HG02571 (cell line): ENCODE measurements at regions not wholly inside any gene's neighbourhood (a gene's known extent, or its start where the extent isn't known, plus 50 kb on each side); places are given as distances from the start of the nearest gene placed in this dataset.
A peak's percentile ranks its signal among the peaks of the same experiment; 100 is the strongest.

Experiments
- ATAC-seq: cut with Tn5 transposase; IDR thresholded peaks from one replicate; pipeline ENCODE4 v1.9.1; 2021; ENCODE audit warnings: mild to moderate bottlenecking, moderate library complexity; ENCODE audit not compliant: unreplicated experiment

DNA sequence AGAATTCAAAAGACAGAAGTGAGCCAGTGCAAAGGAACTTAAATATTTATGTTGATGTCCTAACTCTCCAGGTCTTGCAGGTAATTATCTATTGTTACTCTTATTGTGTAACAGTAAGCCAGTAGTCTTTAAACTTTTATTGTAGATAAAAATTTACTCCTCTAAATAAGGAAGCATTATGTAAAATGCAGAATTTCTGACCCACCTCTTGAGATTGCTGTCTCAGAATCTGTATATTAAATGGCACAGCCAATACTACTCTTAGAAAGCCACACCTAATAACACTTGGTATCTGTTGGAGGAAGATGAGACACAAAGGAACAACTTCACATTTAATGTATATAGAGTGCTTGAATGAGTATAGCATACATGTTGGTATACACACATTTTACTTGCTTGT lies 613.5 kb upstream of the ZNF804A start:
- ATAC-seq: no peak

DNA sequence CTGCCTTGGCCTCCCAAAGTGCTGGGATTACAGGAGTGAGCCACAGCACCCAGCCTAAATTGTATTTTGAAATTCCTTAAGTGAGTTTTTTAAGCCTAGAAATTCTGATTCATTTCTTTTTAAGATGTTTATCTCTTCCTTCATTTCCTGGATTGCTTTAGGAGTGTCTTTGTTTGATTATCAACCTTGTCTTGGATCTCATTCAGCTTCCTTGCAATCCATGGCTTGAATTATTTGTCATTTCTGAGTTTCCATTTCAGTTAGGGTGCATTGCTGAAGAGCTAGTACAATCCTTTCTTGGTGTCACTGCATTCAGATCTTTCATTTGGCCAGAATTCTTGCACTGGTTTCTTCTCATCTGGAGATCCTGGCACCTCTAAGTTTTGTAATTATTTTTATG lies 606.4 kb upstream of the ZNF804A start:
- no peak for ATAC-seq

DNA sequence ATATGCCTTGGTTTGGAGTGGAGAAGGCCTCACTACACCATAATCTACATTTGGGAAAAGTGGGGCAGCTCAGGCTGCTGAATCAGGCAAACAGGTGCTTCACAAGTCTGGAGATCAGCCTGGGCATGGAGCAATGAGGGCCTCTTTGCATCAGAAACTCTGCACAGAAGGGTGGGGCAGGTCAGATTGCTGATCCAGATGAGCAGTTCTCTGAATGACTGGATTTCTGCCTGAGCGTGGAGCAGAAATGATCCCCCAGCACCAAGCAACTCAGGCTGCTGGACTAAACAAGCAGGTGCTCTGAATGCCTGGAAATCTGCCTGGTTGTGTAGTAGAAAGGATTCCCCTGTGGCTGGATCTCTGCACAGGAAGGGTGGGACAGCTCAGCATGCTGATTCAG lies 605.3 kb upstream of the ZNF804A start:
- ATAC-seq: peak; percentile 48

DNA sequence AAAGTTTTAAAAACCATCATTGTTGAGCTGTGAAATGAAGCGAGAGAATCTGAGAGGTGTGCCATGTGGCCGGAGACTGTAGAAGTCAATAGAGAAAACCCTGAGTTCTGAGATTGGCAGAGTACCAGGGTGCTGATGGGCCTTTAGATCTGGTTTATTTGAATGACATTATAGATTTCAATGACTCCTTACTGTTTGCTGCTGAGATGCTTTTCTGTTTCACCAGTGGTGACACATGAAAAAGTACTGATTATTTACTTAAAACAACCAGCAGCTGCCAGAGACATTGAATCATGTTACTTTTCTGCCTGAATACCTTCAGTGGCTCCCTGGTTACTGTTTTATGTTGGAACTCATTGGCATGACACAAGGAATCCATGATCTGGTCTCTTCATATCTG lies 602.7 kb upstream of the ZNF804A start:
- no peak for ATAC-seq

DNA sequence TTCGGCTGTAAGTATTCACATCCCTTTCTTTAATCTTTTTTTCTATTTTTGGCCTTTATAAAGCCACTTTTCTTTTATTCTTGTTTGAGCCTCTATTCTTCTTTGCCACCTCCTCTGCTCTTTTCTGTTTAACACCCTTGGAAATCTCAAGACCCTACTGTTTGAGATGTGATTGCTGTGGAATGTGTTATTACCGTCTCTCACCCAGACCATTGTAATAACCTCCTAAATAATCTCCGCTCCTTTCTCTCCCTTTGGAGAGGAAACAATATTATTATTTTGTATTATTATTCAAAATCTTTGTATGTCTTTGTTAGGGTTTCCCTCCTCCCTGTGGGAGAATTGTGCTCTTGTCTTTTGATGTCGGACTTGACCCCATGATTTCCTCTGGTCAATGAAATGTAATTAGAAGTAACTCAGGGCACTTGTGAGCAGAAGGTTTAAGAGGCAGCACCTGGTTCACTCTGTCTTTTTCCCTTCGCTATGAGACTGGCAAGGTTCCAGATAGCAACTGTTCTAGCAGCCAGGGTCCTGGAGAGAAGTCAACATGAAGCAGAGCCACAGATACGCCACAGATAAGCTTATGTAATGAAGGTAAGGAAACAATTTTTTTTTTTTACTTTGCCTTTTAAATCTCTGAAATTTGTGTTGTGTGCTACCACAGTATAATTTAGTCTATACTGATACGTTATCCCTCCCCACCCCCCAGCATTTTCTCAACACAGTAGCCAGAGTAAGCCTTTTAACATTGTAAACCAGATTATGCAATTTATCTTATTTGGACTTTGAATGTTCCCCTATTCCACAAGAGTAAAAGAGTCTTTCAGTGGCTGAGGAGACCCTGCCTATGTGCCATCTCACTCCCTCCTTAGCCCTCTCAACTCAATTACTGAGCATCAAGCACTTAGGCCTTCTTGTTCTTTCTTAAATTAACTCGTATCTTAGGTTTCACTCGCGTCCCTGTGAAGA lies 601.2 kb upstream of the ZNF804A start:
- ATAC-seq: no peak

DNA sequence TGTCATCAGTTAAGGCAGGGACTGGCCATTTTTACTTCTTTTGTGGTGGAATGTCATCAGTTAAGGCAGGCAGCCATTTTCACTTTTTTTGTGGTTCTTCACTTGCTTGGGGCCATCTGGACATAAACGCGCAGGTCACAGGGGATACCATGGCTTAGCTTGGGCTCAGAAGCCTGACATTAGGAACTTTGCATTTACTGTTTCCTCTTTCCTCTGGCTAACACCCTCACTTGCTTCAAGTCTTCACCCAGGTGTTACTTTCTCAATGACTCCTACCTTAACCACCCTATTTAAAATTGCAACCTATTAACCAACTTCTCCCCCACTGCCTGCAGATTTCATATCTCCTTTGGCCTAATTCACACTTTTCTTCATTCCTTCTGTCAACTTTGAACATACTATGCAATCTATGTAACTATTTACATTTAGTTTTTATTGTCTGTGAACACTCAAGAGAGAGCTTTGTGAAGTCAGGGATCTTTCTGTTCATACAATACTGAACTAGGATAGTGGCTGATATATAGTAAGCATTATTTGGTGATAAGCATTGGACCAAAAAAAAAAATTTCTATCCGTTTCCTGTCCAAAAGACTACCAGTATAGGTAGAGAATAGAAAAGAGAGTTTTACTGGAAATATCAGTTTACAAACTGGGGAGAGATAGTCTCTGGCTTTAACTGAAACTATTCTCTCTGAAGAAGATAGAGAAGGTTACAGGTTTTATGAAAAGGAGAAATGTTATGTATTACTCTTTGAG lies 600.1 kb upstream of the ZNF804A start:
- peak; percentile 97 for ATAC-seq

DNA sequence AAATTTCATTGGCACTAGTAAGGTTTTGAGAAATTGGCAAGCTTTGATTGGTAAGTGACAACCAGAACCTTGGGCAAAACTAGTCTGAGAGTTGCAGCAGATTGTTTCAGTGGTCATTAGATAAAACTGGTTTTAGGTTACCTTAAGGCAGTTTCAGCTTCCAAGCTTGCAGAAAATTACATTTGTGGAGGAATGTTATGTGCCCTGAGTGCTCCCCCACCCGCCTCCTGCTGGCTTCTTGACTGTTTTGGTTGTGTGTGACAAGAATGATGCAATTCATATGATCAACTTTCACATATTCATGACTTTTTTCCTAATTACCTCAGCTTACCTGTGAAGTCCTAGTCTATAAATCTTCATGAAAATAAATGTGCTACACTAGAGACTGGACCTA lies 599.5 kb upstream of the ZNF804A start:
- peak; percentile 11 for ATAC-seq

DNA sequence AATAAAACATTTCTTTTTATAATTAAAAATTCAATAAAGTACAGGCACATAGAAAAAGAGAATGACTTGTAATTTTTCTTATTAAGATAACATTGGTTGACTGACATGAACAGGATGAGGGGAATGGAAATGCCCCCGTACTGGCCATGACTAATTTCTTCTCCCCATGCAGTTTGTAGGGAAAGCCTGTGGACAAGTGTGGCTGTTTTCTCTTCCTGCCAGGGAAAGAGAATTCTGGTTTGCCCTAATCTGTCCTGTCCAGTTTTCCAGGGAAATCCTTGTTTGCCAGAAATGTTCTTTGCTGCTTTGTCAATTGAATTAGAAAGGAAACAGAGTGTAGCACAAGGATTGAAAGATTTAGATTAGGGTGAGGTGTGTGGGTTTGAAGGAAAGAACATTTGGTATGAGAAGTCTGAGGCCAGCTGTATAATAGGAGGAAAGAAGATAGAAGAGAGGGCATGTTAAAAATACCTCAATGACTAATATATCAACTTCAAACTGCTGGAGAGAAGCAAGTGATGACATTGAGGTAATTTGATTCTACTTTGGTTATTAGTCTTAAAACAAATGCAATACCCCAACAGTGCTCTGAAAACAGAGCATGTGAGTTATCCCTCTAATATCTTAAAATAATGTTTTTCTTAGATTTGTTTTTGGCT lies 593.9 kb upstream of the ZNF804A start:
- peak; percentile 87 for ATAC-seq

DNA sequence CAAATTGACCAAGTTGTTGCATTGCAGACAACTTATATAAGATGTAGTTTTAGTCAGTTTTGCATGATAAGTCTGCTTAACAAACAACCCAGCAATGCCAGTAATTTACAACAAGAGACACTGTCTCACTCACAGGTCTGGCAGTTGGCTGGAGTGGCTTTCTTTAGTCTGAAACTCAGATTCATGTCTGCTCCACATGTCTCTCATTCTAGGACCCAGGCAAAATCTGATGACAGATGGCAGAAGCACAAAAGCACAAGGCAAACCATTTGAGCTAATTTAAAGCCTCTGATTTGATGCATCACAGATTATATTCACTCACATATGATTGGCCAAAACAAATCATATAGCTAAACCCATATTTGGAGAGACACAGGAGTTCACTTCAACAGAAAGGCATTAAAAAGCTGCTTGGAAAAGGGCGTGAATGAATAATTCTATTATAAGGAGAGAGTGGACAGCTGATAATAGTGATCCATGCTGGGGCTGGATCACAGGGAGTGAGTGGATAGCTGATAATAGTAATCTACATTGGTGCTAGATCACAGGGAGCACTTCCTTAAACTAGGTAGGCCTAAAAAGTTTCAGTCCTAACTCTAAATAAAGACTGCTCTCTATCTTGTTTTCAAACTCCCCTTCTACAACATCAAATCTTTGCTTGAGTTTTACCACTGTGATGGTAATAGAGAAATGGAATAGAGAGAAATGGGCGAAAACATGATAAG lies 593.2 kb upstream of the ZNF804A start:
- peak; percentile 34 for ATAC-seq

DNA sequence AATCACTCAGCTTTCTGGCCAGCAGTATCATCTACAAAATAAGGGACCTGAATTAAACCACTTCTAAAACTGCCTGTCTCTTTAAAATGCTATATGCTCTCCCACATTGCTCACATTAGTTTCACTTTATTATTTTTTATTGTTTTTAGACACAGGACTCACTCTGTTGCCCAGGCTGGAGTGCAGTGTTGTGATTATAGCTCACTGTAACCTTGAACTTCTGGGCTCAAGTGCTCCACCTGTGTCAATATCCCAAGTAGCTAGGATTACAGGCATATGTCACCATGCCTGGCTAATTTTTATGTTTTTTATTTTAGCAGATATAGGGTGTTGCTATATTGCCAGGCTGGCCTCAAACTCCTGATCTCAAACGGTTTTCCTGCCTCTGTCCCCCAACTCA lies 591.3 kb upstream of the ZNF804A start:
- ATAC-seq: no peak

DNA sequence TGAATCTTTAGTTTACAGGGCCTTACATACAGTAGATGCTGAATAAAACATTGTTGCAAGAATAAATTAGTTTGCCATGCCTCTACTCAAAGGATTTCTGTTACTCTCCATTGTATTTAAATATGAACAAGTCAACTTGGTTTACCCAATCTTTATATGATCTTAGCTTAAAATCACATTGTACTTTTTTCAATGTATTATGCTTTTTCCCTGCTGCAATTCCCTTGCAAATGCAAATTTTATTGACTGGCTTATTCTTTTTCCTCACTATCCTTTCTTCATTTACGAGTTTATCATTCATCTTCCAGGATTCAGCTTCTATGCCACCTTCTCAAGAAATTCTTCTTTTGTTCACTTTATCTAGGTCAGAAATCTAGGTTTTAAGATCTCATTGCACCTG lies 571.4 kb upstream of the ZNF804A start:
- no peak for ATAC-seq

DNA sequence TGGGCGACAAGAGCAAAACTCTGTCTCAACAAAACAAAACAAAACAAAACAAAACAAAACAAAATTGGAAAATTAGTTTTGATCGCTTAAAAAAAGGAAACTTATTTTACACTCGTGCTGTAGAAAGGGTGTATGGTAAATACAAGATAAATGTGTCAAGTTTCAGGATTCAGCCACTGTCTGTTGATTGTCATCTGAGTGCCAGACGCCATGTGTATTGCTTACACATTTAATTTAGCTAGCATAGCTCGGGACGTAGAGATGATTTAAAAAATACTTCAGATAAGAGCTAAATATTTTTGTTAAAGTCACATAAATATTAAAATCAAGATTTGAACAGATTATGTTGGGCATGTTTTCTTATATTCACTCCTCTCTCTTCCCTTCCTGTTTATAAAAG lies 568.1 kb upstream of the ZNF804A start:
- no peak for ATAC-seq

DNA sequence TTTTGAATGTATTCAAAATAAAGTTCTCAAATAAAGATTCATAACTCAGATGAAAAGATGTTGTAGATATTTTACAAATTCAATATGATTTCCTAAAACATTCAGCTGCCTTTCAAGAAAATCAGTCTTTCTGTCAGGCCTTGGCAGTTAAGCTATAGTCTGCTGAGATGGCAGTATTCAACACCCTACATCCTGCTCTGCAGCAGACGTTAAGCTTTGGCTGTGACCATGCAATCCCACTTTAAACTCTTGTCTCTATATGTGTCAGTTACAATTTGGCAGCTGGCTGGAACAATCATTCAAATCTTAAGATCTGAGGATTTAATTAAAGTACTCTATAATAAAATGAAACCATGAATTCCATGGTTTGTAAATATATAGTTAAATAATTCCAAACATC lies 567.3 kb upstream of the ZNF804A start:
- no peak for ATAC-seq

DNA sequence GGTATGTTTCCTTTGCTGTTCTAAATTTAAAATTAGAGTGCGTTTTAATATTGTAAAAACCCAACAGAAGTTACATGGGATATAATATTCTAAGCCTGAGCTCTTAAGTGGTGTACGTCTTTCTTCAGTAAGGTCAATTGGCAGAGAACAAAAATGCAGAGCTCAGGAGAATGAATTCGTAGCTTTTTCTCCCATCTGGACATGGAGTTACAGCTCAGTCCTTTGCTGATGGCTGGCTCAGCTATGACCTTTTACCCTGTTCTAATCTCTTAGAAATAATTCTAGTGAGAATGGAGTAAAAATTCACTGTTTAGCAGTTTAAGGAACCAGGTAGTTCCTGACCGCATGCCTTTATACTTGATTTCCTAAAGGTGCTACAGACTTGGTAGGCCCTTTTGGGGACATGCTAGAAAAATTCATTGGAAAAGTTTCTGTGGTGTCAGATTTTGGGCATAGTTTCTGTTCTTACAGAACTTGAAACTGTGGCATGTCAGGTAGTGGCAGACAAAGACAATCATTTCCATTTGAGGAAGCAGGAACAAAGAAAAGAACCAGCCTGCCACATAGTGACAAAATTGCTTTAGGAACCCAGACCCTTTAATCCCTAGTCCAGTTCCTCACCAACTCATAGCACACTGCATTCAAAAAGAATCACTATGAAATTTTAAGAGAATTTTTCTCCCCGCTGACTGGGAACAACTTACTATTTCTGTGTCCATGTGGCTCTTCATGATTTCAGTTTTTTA lies 566.8 kb upstream of the ZNF804A start:
- no peak for ATAC-seq

DNA sequence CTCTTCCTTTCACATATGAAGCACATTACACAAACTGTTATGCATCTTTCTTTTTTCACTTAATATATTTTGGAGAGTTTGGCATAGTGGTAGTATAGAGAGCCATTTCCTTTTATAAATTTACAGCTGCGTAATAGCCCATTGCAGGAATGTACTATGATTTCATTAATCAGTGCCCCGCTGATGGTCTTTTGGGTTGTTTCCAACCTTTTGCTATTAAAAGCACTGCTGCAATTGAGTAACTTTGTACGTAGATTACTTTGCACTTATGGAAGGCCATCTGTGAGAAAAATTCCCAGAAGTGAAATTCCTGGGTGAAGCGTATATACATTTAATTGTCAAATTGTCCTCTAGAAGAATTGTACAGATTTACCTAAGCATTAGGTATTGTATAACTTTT lies 565.3 kb upstream of the ZNF804A start:
- no peak for ATAC-seq

DNA sequence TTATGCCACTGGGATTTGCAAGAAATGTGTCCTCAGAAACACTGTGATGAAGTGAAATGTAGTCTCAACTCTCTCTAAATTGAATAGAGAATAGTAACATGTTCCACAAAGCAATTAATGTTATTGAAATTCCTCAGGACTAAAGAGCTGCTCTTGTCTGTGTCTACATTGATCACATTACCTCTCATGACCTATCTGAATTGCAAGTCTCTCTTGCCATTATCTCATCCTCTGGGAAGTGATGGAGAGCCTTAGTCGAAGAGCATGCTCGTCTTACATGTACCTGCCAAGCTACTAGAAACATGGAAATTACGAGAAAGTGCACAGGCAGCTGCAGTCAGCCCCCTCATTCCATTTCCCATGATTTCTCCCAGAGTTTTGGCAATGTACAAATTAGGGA lies 561.1 kb upstream of the ZNF804A start:
- no peak for ATAC-seq

DNA sequence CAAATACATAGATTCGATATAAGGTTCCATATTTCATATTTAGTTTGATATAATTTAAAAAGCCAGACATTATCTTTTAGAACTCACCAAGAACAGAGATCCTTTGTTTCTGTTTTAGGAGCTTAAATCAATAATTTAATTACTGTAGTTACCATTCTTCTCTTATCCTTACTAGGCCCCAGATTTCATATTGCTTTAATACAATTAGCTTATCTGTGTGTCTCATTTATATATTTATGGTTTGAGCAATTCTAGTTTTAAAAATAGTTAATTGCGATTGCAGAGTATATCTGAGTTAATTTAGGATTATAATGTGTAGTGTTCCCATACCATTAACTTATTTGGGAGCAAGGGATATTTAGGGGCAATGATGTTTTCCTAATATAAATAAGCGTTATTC lies 558.8 kb upstream of the ZNF804A start:
- no peak for ATAC-seq

DNA sequence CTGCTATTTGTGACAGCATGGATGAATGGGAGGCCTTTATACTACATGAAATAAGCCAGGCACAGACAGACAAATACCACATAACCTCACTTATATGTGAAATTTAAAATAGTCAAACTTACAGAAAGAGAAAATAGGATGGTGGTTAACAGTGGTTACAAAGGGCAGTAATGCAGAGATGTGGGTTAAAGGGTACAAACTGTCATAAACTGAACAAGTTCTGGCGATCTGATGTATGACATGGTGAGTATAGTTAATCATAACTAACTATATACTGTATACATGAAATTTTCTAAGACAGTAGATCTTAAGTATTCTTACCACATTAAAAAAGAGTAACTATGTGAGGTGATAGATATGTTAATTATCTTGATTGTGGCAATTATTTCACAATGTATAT lies 558.1 kb upstream of the ZNF804A start:
- no peak for ATAC-seq

DNA sequence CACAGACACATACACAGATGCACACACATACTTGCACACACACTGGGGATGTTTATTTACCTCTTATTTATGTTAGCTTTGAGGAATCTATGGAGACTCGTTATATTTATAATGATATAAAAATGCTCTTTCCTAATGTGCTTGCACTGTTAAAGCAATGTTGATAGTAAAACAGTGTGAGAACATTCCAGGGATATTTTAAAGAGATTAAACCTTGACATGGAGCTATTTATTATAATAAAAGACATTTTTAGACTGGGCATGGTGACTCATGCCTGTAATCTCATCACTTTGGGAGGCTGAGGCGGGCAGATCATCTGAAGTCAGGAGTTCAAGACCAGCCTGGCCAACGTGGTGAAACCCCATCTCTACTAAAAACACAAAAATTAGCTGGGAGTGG lies 557.3 kb upstream of the ZNF804A start:
- no peak for ATAC-seq

DNA sequence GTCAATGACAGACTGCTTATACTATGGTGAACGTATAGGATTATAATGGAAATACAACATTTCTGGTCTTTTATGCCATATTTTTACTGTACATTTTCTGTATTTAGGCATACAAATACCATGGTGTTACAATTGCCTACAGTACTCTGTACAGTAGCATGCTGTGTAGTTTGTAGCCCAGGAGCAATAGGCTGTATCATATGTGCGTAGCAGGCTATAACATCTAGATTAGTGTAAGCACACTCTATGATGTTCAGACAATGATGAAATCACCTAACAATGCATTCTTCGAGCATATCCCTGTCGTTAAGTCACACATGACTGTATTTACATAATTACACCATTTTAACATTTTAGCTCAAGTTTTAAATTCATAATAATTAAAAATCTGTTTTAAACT lies 556.6 kb upstream of the ZNF804A start:
- ATAC-seq: no peak
